ENCODE measurements at regions not wholly inside any gene's neighbourhood (a gene's known extent, or its start where the extent isn't known, plus 50 kb on each side); places are given as distances from the start of the nearest gene placed in this dataset.

DNA sequence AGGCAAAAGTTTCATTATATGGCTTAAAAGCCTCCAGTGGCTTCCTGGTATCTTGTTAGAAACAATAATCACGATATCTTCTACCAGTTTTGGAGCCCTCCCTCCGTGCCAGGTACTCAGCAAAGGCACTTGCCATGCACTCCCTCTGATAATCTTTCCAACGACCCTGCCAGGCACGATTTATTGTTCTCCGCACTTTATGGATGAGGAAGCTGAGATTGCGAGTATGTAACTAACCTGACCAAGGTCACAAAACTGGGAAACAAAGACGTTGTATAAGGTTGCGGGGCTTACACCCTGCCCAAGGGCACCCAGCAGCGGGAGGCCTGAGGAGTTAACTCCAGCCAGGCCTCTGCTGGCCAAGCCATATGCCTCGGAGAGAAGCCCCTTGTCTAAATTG lies 218.1 kb downstream of the SNX19 start:
- TF ChIP-seq POLR2A (IDR thresholded peaks at IDR 0.05): no peak
- TF ChIP-seq, protein P1, sequence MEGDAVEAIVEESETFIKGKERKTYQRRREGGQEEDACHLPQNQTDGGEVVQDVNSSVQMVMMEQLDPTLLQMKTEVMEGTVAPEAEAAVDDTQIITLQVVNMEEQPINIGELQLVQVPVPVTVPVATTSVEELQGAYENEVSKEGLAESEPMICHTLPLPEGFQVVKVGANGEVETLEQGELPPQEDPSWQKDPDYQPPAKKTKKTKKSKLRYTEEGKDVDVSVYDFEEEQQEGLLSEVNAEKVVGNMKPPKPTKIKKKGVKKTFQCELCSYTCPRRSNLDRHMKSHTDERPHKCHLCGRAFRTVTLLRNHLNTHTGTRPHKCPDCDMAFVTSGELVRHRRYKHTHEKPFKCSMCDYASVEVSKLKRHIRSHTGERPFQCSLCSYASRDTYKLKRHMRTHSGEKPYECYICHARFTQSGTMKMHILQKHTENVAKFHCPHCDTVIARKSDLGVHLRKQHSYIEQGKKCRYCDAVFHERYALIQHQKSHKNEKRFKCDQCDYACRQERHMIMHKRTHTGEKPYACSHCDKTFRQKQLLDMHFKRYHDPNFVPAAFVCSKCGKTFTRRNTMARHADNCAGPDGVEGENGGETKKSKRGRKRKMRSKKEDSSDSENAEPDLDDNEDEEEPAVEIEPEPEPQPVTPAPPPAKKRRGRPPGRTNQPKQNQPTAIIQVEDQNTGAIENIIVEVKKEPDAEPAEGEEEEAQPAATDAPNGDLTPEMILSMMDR (IDR thresholded peaks at IDR 0.05): no peak

Measured in uterus (tissue), 2 donors.